CD4-positive, CD25-positive, alpha-beta regulatory T cell (primary cell): ENCODE measurements at regions not wholly inside any gene's neighbourhood (a gene's known extent, or its start where the extent isn't known, plus 50 kb on each side); places are given as distances from the start of the nearest gene placed in this dataset.
"Not testable (repeated sequence)": the region's sequence is repeated elsewhere in the genome, so short reads cannot be mapped to it uniquely, and the experiment has no call there.

Source experiments
- ATAC-seq, 2 donors: fragments of 150-1000 bp; cut with Tn5 transposase; one replicate each; pipeline ENCODE4 v1.10.0; 2021; ENCODE audit warnings: low read depth in 2 of 2, moderate number of reproducible peaks in 2 of 2, moderate library complexity in 1 of 2
- DNase-seq, 3 donors: peaks; one replicate each; pipeline versions ENCODE4 v3.0.0 to v3.0.0-alpha.2; 2012 to 2022; ENCODE audit warnings: mixed read lengths in 1 of 3
- H3K27ac ChIP-seq: one replicate; pipeline ENCODE4 v1.7.0; 2013; ENCODE audit warnings: mild to moderate bottlenecking, low read length; ENCODE audit not compliant: insufficient read depth, poor library complexity, severe bottlenecking
- H3K27me3 ChIP-seq: one replicate; pipeline ENCODE4 v1.7.0; 2013; ENCODE audit warnings: low read length; ENCODE audit not compliant: control insufficient read depth, insufficient read depth
- H3K36me3 ChIP-seq: one replicate; pipeline ENCODE4 v1.7.0; 2013; ENCODE audit warnings: mild to moderate bottlenecking, low read length, moderate library complexity; ENCODE audit not compliant: control insufficient read depth, insufficient read depth
- H3K4me1 ChIP-seq: 2 replicates; pipeline ENCODE4 v1.7.0; 2013; ENCODE audit warnings: mild to moderate bottlenecking, low read length; ENCODE audit not compliant: insufficient read depth, control insufficient read depth, poor library complexity, severe bottlenecking
- H3K4me3 ChIP-seq: one replicate; pipeline ENCODE4 v1.7.0; 2013; ENCODE audit warnings: low read depth, mild to moderate bottlenecking, low read length, moderate library complexity
- H3K9me3 ChIP-seq, 2 experiments: 1 replicate in 1 of 2; 2 replicates in 1 of 2; pipeline ENCODE4 v1.7.0; 2013; ENCODE audit warnings: low read length in 2 of 2, mild to moderate bottlenecking in 1 of 2, moderate library complexity in 1 of 2; ENCODE audit not compliant: control insufficient read depth in 2 of 2
- H3K27ac Mint-ChIP-seq, 3 donors: one replicate each; pipeline ENCODE4 v1.8.0; 2020 to 2022; ENCODE audit warnings: mild to moderate bottlenecking in 3 of 3, mixed read lengths in 3 of 3, moderate library complexity in 2 of 3
- H3K27me3 Mint-ChIP-seq: one replicate; pipeline ENCODE4 v1.8.0; 2022; ENCODE audit warnings: mild to moderate bottlenecking, mixed read lengths
- H3K36me3 Mint-ChIP-seq: one replicate; pipeline ENCODE4 v1.8.0; 2020; ENCODE audit warnings: mixed read lengths
- H3K4me1 Mint-ChIP-seq, 4 donors: one replicate each; pipeline ENCODE4 v1.8.0; 2020 to 2022; ENCODE audit warnings: mixed read lengths in 4 of 4, mild to moderate bottlenecking in 1 of 4
- H3K4me3 Mint-ChIP-seq, 4 donors: one replicate each; pipeline ENCODE4 v1.8.0; 2020 to 2022; ENCODE audit warnings: mild to moderate bottlenecking in 4 of 4, mixed read lengths in 4 of 4, moderate library complexity in 3 of 4
- H3K9me3 Mint-ChIP-seq, 7 donors: one replicate each; pipeline ENCODE4 v1.8.0; 2020 to 2022; ENCODE audit warnings: mixed read lengths in 7 of 7, mild to moderate bottlenecking in 3 of 7, moderate library complexity in 2 of 7

- H3K4me1 ChIP-seq = no peaks in the 10 kb centered on the region
- H3K4me3 ChIP-seq = no peak overlapping the region
- no peaks in the 10 kb centered on the region for H3K36me3 ChIP-seq
- H3K27me3 ChIP-seq = no peaks in the 10 kb centered on the region
- H3K27me3 Mint-ChIP-seq = no peaks in the 10 kb centered on the region
- ATAC-seq (no peak), DNase-seq (no peak)
- peaks cover 2 to 10% (median 8%) of the 10 kb centered on the region in 7 donors for H3K9me3 Mint-ChIP-seq
- H3K4me1 Mint-ChIP-seq = no peaks in the 10 kb centered on the region
- H3K27ac ChIP-seq = no peak overlapping the region
- H3K9me3 ChIP-seq = peaks cover 0 to 1% of the 10 kb centered on the region in 2 experiments
- no peak overlapping the region for H3K27ac Mint-ChIP-seq
- no peak overlapping the region for H3K4me3 Mint-ChIP-seq
- no peaks in the 10 kb centered on the region for H3K36me3 Mint-ChIP-seq
These were observed 659.8 kb downstream of the CPS1 start for GRCh38 chr2:211216221-211216620.

DNA sequence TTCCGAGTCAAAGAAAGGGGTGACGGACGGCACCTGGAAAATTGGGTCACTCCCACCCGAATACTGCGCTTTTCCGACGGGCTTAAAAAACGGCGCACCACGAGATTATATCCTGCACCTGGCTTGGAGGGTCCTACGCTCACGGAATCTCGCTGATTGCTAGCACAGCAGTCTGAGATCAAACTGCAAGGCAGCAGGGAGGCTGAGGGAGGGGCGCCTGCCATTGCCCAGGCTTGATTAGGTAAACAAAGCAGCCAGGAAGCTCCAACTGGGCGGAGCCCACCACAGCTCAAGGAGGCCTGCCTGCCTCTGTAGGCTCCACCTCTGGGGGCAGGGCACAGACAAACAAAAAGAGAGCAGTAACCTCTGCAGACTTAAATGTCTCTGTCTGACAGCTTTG is 663.1 kb downstream of the CPS1 start:
- H3K9me3 ChIP-seq, H3K36me3 ChIP-seq, H3K27ac ChIP-seq, DNase-seq, H3K36me3 Mint-ChIP-seq, ATAC-seq, H3K27me3 Mint-ChIP-seq, H3K27me3 ChIP-seq, H3K4me3 Mint-ChIP-seq, H3K27ac Mint-ChIP-seq, H3K4me3 ChIP-seq, H3K4me1 Mint-ChIP-seq, H3K4me1 ChIP-seq: not testable (repeated sequence)
- peaks cover 0 to 10% (median 6%) of the 10 kb centered on the region in 7 donors for H3K9me3 Mint-ChIP-seq

DNA sequence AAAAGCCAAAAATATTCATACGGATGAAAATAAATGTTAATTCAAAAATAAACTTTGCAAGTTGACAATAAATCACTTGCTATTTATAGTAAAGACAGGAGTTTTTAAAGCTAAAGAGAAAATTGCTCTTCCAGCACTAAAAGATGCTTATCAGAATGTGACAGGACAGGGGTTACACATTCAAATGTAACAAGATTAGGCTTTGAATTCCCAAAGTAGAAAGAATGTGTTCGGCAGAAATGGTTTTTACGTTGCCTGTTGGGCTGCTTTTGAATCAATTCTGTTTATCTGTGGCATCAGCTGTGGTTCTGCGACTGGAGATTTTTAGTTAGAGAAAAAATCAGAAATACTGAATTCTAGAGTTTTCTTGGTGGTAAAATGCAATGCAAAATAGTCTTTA is 669.4 kb downstream of the CPS1 start:
- Histone ChIP-seq H3K4me3 (no peak overlapping the region), H3K36me3 (no peaks in the 10 kb centered on the region), H3K27me3 (no peaks in the 10 kb centered on the region), H3K4me1 (no peaks in the 10 kb centered on the region), H3K9me3 (no peaks in the 10 kb centered on the region), H3K27ac (no peak overlapping the region)
- H3K27me3 Mint-ChIP-seq = no peaks in the 10 kb centered on the region
- H3K4me1 Mint-ChIP-seq = no peaks in the 10 kb centered on the region
- H3K36me3 Mint-ChIP-seq = no peaks in the 10 kb centered on the region
- H3K4me3 Mint-ChIP-seq = no peak overlapping the region
- no peak overlapping the region for H3K27ac Mint-ChIP-seq
- DNase-seq = no peak
- no peak for ATAC-seq
- H3K9me3 Mint-ChIP-seq = peaks cover 0 to 16% (median 1%) of the 10 kb centered on the region in 7 donors

DNA sequence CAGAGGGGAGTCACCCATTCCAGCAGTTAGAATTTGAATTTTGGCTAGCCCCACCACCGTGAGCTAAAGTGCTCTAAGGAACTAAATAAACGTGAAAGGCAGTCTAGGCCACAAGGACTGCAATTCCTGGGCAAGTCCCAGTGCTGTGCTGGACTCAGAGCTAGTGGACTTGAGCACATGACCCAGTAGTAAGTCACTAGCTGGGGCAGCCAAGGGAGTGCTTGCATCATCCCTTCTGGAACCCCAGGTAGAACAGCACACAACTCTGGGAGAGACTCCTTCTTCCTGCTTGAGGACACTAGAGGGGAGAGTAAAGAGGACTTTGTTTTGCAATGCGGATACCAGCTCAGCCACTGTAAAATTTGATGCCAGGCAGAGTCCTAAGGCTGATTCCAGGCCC is 672.2 kb downstream of the CPS1 start:
- no peaks in the 10 kb centered on the region for H3K27me3 ChIP-seq
- Mint-ChIP-seq H3K9me3 (peaks cover 0 to 17% (median 6%) of the 10 kb centered on the region in 7 donors), H3K36me3 (no peaks in the 10 kb centered on the region), H3K27ac (no peak overlapping the region), H3K4me1 (no peaks in the 10 kb centered on the region), H3K27me3 (no peaks in the 10 kb centered on the region), H3K4me3 (no peak overlapping the region)
- DNase-seq (no peak), ATAC-seq (no peak)
- no peaks in the 10 kb centered on the region for H3K4me1 ChIP-seq
- H3K9me3 ChIP-seq = no peaks in the 10 kb centered on the region
- H3K4me3 ChIP-seq = no peak overlapping the region
- H3K36me3 ChIP-seq = no peaks in the 10 kb centered on the region
- no peak overlapping the region for H3K27ac ChIP-seq

DNA sequence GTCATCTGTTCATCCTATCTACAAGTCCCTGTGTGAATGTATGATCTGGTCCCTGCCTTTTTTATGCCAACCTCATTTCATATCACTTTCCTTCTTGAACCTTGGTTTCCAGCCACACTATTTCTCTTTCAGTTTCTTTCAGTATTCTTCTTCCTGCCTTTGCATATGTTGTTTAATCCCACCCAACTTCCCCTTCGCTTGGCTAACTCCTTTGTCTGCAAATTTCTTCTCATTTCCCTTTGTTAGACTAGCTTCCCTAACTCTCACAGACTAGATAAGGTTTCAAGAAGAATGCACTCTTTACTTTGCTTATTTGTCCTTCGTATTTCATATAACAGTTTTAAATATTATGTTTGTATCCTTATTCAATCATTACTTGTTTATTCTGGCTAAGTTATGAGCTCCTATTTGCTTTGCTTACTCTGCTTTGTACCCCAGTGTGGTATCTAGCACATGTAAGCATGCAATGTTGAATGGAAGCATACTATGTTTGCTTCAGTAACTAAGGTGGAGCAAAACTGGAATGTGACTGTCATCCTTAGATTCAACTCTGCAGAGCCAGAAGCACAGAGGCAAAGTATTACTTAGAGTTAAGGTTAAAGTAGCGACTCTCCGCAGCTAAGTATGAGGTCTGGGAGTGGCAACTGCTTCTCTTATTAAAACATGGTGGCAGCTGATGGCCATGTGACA is 681.3 kb downstream of the CPS1 start:
- H3K27me3 ChIP-seq = no peaks in the 10 kb centered on the region
- Mint-ChIP-seq H3K4me1 (no peaks in the 10 kb centered on the region), H3K27ac (peak overlapping the region in 1 of 3 donors; percentile 70), H3K36me3 (no peaks in the 10 kb centered on the region), H3K27me3 (no peaks in the 10 kb centered on the region), H3K4me3 (no peak overlapping the region), H3K9me3 (peaks cover 0 to 13% (median 4%) of the 10 kb centered on the region in 7 donors)
- no peak overlapping the region for H3K27ac ChIP-seq
- no peak for ATAC-seq
- no peaks in the 10 kb centered on the region for H3K9me3 ChIP-seq
- H3K4me3 ChIP-seq = no peak overlapping the region
- no peak for DNase-seq
- no peaks in the 10 kb centered on the region for H3K36me3 ChIP-seq
- no peaks in the 10 kb centered on the region for H3K4me1 ChIP-seq

DNA sequence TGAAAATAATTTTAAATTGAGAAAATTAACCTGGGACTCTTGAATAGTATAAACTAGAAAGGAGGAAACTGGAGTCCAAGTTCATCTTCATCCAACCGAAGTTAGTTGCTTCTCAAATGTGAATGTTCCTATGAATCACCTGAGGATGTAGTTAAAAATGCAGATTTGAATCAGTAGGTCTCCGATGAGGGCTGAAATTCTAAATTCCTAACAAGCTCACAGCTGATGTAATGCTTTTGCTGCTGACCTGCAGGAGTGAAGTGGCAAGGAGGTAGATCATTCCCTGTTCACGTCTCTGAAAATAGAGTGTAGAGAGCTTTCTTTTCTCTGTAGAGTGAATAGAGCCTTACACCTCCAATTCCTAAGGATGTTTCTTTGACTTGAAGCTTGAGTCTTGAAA is 685.5 kb downstream of the CPS1 start:
- Mint-ChIP-seq H3K4me1 (no peaks in the 10 kb centered on the region), H3K4me3 (no peak overlapping the region), H3K9me3 (peaks cover 0 to 13% (median 4%) of the 10 kb centered on the region in 7 donors), H3K36me3 (no peaks in the 10 kb centered on the region), H3K27me3 (no peaks in the 10 kb centered on the region), H3K27ac (no peak overlapping the region)
- no peak for ATAC-seq
- no peaks in the 10 kb centered on the region for H3K9me3 ChIP-seq
- H3K36me3 ChIP-seq = no peaks in the 10 kb centered on the region
- no peaks in the 10 kb centered on the region for H3K4me1 ChIP-seq
- no peak overlapping the region for H3K27ac ChIP-seq
- no peak overlapping the region for H3K4me3 ChIP-seq
- no peaks in the 10 kb centered on the region for H3K27me3 ChIP-seq
- no peak for DNase-seq

DNA sequence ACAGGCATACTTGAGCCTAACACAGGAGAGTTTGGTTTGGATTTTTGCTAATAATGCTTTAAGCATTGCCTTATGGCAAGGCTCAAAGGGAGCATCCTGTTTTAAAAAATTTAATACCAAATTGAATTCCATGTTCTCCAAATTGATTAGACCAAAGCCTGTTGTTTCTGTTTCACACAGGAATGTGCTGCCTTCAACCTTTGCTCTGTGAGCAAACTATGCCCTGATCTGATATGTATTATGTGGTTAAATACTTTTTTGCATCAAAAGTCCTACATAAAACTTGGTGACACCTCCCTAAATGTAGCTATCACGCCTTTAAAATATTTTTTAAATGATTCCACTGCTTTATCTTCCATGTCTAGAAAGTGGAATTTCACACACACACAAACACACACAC is 691.4 kb downstream of the CPS1 start:
- Histone ChIP-seq H3K9me3 (no peaks in the 10 kb centered on the region), H3K4me3 (no peak overlapping the region), H3K4me1 (no peaks in the 10 kb centered on the region), H3K27me3 (no peaks in the 10 kb centered on the region), H3K36me3 (no peaks in the 10 kb centered on the region), H3K27ac (no peak overlapping the region)
- H3K9me3 Mint-ChIP-seq = peaks cover 0 to 6% (median 1%) of the 10 kb centered on the region in 7 donors
- ATAC-seq (no peak), DNase-seq (no peak)
- no peaks in the 10 kb centered on the region for H3K4me1 Mint-ChIP-seq
- no peaks in the 10 kb centered on the region for H3K27me3 Mint-ChIP-seq
- no peaks in the 10 kb centered on the region for H3K36me3 Mint-ChIP-seq
- H3K4me3 Mint-ChIP-seq = no peak overlapping the region
- H3K27ac Mint-ChIP-seq = no peak overlapping the region

GRCh38 chr2:211248841-211249240 is 692.4 kb downstream of the CPS1 start:
- no peak for DNase-seq

More at GRCh38 chr2:211248841-211249240, 692.4 kb downstream of the CPS1 start:
- H3K9me3 ChIP-seq = no peaks in the 10 kb centered on the region
- no peaks in the 10 kb centered on the region for H3K4me1 ChIP-seq
- H3K27me3 ChIP-seq = no peaks in the 10 kb centered on the region
- Mint-ChIP-seq H3K4me1 (no peaks in the 10 kb centered on the region), H3K4me3 (no peak overlapping the region), H3K27me3 (no peaks in the 10 kb centered on the region), H3K27ac (no peak overlapping the region), H3K9me3 (peaks cover 0 to 4% (median 2%) of the 10 kb centered on the region in 7 donors), H3K36me3 (no peaks in the 10 kb centered on the region)
- H3K27ac ChIP-seq = no peak overlapping the region
- H3K36me3 ChIP-seq = no peaks in the 10 kb centered on the region
- ATAC-seq = no peak
- no peak overlapping the region for H3K4me3 ChIP-seq
